ENCODE measurements at regions not wholly inside any gene's neighbourhood (a gene's known extent, or its start where the extent isn't known, plus 50 kb on each side); places are given as distances from the start of the nearest gene placed in this dataset.

DNA sequence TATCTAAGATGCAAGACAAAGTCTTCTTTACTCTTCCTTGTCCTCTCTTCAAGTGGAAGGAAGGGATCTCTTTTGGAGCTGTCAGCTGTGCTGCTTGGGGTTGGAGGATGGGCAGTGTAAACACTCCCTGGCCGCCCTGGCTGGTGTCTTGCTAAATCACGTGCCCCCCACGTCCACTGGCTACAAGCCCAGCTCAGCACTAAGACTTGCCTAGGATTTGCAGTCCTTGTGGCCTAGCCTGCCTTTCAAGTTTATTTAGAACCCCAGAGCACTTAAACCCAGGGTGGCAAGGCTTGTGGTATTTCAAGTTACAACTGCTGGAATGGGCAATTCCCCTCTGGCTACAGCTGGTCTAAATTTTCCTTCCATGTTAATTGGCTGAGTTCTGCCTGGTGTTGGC is 272.4 kb upstream of the MYO3A start:
- no peak for DNase-seq

DNA sequence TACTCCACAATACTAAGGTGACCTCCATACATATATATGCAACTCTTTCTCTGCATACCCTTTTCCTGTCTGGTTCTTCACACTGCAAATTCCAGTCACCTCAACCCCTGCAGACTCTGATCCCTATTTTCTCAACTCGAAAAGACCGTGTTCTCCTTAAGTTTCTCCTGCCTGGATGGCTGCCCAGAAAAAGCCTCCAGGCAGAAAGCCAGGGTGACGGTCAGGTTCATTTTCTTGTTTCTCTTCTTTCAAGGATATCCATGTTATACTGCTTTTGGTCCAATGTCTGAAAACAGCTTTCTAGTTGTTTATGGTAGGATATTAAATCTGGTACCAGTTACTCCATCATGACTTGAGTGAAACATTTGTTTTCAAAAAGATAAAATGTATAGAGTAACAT is 267.8 kb upstream of the MYO3A start:
- DNase-seq: no peak

DNA sequence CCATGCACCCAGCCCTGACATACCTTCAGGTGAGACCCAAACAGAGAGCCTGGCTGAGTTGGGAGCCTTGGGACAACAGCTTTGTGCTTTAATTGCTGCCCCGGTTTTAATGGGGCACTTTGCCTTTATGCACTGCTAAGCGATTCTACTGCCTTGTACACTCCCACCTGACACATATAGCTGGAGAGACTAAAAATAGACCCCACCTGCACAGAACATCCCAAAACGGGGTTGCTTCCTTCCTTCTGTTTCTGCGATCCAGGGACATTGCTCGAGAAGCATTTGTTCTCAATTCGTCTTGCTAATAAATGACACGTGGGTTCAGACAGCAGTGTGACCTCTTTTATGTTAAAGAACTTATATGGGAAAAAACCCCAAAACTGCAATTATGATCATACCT is 258.8 kb upstream of the MYO3A start:
- no peak for DNase-seq

DNA sequence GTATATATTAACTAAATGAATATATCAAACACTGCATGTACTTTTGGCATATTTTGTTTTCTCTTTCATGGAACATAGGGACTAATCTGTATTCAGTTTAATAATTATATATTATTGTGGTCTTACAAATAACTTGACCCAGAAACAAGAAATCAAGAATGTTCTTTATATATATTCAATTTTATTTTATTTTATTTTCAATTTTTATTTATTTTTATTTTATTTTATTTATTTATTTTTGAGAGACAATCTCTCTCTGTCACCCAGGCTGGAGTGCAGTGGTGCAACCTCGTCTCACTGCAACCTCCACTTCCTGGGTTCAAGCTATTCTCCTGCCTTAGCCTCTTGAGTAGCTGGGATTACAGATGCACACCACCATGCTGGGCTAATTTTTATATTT is 258.4 kb upstream of the MYO3A start:
- no peak for DNase-seq

DNA sequence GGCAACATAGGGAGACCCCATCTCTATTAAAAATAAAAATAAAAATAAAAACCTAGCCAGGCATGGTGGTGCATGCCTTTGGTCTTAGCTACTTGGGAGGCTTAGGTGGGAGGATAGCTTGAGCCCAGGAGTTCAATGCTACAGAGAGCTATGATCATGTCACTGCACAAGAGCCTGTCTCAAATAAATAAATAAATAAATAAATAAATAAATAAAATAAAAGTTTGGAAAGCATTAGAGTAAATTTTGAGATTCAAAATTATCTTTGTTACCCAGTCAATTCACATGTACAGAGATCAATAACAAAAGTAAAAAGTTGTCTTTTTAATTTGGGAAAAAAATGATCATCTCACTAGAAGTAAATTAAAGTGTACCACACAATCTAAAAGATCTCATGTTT is 255.8 kb upstream of the MYO3A start:
- no peak for DNase-seq

DNA sequence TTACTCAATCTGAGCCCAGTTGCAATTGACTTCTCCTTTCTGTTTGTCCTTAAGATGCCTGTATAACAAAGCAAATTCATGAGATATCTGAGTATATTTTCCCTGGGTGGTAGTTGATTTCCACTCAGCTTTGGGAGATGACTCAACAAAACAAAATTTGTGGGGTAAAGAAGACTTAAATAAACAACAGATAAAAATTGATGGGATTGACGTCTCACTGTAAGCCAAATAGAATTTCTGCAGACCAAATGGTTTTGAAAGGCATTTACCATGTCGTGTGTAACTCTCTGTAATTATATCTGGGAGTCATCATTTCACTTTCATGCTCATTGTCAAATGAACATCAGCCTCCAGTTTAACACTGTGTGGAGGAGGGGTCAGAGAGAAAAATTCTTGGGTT is 255.4 kb upstream of the MYO3A start:
- peak in 1 of 3 experiments; percentile 4 for DNase-seq

DNA sequence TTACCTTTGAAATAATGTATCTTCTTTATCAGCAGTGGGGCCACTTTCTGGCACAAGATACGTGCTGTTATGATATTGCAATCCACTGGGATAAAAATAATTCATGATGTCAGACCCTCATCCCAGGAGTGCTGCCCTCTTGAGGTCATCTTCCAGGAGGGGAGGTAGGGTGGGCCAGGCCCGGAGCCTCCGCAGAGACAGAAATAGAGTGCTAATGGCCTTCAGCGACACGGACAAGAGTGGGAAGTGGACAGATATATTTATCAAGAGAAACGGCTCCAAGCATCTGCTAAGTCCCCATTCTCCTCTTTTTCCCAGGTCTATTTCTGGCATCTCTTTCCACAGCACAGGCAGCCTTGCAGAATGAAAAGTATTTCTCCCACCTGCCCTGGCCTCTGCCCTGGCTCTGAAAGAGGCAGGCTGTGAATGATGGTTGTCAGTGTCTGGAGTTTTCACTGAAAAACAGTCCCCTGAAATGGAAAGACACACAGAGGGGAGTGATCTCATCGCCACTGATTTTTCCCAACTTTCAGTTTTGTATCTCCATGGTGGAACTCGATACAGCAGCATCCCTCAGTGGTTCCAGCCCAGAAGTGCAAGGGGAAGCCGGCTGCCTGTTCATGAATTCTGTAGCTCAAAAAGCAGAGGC is 251.7 kb upstream of the MYO3A start:
- peak in 2 of 3 experiments; percentile 2 to 56 for DNase-seq

DNA sequence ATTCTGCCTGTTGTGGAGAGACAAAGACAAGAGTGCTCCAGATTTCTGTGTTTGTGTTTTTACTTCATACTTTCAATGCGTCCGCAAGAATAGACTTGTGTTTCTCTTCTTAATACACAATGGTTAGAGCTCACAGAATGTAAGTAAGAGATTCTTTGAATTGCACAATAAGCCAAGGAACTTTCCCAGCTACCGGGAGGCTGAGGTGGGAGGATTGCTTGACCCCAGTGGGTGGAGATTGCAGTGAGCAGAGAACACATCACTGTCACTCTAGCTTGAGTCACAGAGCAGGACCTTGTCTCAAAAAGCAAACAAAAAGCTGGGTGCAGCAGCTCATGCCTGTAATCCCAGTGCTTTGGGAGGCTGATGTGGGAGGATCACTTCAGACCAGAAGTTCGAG is 250.7 kb upstream of the MYO3A start:
- no peak for DNase-seq

DNA sequence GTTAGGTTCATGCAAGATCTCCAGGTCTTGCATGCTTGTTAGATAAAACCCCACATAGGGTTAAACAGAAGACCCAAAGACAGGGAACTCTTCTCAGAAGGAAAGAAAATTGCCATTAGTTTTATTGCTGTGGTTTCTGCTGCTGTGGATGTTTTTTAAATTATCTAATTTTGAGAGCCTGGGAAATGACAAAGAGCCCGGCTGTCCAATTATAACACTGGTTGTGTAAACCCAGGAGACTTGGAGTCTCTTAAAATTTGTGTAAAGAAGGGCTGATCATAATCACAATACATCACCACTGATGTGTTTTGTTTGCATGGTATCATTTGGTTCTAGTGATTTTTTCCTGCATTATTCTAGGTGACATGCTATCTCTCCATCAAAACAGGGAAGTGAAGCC is 246.5 kb upstream of the MYO3A start:
- DNase-seq: no peak

DNA sequence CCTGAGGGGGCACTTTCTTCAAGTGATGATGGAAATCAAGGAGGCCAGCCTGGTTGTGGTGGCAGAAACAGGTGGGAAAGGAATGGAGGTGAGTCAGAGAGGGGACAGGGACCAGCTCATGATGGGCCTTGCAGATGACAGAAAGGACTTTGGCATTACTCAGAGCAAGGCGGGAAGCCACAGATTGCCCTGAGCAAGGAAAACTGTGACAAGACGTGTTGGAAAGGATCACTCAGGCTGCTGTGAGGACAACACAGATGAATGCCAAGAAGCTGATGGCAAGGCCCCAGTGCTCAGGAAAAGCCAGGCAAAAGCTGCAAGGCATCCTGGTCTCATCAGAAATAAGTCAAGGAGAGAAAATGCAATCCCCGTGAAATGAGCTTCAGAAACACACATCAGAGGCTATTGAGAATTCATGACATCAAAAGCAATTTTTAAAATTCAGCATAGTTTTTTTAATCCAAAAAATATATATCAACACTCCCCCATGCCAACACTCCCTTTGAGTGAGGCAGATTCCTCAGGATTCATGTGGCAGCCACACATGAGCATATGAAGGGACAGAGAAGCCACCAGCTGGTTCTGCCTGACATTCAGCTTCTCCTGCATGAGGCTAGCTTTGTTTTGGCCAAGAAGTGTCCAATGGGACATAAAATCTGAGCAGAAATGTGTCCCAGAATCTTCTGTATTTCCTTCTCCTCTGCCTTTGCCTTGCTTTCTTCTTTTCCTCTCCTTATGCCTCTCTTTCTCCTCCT is 244.5 kb upstream of the MYO3A start:
- DNase-seq: no peak

DNA sequence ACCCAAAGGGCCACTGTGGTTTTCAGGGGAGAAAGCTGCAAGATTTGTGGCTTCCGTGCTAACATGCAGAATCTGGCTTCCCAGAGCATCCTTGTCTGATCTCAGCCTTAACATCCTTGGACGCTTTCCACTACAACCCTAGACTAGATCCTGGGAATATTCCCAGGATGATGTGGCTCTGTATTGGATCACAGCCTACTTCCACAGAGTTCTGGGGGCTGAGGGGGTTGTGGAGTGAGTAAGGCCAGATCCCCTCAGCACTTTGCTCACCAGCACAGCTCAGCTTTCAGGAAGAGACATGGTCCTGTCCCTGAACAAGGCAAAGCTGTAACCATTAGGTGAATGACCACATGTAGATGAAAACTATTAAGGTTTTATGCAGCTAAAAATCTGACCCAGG is 241.3 kb upstream of the MYO3A start:
- no peak for DNase-seq

DNA sequence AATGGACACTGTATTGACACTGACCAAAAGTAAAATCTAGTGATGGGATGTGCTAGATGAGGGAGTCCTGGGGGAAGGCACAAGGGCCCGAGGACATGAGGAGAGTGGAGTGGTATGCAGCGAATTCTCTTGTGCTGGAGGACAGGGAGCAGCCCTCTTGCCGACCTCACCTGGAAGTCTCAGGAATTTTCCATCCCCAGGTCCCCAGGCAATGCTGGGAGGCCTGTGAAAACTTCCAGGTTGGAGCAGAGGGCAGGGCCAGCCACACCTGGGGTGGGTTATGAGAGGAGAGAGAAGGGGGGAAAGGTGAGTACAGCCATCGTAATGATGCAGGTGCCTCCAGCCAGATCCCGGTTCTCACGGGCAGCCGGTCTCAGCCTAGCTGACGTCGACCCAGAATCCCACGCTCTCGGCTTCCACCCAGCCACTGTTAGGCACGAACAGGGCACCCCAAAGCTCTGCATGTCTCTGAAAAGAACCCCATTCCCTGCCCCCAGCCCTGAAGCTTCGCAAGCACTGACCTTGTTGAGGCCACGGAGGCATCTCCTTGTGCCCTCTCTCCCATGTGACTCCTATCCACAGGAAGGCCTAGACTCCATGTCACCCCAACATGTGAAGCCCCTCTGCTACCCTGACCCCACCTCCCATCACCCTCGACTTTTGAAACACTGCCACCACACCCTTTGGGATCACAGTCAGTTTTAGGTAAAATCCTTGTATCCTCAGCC is 239.7 kb upstream of the MYO3A start:
- DNase-seq: no peak

DNA sequence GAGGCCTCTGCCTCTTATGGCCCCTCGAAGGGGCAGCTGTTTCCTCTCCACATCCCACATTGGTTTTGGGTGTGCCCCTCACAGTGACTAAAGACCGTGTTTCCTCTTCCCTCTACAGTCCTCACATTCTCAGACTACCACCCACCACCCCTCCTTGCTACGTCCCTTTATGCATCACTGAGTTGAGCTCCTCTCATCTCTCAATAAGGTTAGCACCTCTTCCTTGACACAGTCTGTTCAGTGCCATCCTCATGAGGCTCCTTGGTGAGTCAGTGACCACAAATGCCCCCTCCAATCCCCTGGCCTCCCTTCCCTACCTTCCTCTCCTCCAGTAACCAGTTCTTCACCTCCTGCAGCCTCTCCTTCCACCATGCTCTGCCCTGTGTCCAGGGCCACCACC is 239.1 kb upstream of the MYO3A start:
- no peak for DNase-seq

DNA sequence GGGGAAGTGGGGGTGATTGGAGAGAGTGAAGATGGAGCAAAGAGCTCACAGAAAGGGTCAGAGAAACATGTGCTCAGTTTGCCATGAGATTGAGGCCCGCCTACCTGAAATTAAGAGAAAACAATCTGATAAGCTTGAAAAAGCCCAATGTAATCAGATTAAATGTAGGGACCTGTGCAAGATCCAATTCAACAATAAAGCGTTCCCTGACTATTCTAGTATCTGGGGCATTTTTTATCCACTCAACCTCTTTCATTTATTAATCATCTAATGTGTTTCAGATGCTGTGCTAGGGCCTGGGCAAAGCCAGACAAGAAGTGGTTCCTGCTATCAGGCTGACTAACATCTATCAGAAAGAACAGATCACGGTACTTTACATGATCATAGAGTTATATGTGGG is 238.4 kb upstream of the MYO3A start:
- DNase-seq: no peak

DNA sequence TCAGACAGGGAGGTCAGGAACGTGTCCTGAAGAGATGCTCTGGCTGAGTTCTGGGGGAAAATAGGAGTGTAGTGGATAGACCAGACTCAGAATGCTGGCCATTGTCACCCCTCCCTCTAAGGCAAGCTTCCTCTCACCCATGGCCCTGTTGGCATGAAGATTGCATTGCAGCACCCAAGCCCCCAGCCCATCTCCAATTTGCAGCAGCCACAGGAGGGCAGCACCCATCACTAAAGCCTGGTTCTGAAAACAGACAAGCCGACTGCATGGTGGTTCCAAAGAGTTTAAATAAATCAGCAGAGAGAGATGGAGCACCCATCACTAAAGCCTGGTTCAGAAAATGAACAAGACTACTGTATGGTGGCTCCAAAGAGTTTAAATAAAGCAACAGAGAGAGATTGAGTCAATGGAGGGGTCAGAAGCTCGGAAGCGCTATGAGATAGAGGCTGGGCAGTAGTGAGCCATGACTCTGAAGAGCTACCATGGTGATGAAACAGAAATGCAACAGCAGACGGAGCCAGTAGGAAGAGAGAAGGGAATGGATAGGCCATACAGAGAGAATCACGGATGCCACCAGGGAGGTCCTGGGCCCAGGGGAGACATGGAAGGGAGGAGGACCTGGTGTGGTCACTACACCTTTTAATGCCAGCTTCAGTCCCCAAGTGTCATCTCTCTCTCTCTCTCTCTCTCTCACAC is 237.9 kb upstream of the MYO3A start:
- no peak for DNase-seq

DNA sequence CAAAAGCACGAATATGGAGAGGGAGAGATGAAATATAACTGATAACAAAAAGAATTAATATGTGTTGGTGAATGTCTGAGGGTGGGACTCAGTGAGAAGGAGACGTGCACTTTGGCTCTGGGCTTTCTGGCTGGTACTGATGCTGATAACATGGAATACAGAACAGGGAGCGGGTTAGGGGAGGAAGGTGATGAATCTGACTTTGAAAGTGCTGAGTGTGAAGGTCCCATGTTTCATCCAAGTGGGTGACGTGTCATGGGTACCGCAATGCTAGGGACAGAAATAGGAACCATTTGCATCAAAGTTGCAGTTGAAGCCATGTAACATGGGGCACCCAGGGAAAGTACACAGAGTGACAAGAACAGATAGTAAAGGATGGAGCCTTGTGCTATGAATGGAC is 236.6 kb upstream of the MYO3A start:
- DNase-seq: no peak

DNA sequence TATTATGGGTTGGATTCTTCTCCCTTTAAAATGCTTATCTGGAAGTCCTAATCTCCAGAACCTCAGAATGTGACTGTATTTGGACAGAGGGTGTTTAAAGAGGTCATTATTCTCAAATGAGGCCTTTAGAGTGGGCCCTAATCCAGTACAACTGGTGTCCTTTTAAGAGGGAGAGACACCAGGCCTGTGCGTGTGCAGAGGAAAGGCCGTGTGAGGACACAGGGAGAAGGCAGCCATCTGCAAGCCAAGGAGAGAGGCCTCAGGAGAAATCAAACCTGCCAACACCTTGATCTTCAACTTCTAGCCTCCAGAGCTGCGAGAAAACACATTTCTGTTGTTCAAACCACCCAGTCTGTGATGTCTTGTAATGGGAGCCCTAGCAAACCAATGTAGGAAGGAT is 235.4 kb upstream of the MYO3A start:
- no peak for DNase-seq

DNA sequence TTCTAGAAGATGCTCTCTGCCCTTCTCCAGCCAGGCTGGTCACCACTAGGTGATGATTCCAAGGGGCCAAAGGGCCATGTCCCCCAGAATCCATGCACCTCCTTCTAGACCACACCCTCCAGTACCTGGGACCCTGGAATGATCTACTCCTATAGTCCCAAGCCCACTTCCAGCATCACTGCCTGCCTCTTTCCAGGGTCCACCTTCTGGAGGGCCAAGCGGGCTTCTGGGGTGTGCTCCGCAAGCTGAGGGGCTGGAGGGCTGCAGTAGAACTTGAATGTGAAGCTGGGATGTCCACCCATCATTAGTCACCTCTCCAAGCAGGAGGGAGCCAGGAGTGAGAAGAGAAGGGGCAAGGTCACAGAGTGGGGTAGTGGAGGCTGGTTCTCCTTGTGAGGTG is 234.4 kb upstream of the MYO3A start:
- no peak for DNase-seq

DNA sequence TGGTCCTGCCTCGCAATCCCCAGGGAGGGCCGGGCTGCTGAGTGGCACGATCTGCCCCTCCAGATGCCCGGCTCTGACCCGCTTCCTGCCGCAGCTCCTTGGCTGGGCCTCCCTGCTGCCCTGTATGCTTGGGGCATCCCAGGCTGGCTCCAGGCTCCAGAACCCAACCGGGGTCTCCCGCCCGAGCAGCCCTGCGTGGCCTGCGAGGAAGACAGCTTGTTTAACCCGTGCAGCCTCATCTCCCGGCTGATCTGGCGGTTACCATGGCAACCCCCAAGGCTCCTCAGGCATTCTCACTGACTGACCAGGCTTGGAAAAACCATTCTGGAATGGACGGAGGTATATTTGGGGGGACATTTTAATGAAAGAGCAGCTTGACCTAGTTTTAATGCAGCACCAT is 232.4 kb upstream of the MYO3A start:
- DNase-seq: peak in 1 of 3 experiments; percentile 11

DNA sequence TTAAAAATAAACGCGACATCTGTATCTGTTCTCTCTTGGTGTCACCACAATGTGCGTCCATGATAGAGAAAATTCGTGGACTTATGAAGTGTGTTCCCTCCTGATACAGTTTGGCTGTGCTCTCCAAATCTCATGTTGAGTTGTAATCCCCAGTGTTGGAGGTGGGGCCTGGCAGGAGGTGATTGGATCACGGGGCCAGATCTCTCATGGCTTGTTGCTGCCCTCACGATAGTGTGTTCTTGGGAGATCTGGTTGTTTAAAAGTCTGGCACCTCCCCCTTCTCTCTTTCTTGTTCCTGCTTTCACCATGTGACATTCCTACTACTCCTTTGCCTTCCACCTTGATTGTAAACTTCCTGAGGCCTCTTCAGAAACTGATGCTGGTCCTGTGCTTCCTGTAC is 229.4 kb upstream of the MYO3A start:
- DNase-seq: no peak

DNA sequence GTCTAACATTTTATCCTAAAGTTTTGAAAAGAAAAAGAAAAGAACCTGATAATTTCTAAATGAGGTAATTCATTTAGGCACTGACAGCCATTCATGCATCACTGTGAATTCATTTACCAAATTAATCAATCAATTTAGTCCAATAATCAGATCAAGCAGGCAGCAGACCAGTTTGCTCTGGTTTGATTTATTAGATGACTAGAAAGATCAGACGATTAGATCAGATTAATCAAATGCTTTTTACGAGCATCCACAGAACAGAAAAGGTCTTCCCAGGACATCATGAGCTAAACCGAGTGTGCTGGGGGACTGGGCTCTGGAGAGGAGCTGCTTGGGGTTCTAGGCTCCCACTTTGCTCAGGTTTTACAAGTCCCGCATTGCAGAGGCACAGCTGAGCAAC is 226.5 kb upstream of the MYO3A start:
- DNase-seq: no peak

DNA sequence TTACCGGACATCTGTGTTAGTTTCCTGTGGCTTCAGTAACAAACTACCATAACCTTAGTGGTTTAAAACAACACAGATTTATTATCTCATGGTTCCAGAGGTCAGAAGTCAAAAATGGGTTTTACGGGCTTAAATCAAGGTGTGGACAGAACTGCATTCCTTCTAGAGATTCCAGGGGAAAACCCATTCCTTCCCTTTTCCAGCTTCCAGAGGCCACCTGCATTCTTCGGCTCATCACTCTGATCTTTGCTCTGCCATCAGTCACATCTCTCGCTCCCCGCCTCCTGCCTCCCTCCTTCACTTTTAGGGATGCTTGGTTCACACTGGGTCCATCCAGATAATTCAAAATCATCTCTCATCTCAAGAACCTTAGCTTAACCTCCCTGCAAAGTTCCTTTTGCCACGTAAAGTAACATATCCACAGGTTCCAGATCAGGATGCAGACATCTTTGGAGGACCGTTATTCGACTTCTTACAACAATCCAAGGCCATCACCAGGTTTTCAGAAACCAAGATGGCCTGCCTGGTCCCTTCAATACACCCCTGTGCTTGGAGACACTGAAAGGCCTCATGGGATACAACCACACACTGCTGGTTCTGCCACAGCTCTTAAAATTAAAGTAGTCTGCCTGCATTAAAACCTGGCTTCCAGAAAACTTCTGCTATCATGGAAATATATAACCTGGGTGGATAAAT is 225.9 kb upstream of the MYO3A start:
- no peak for DNase-seq

DNA sequence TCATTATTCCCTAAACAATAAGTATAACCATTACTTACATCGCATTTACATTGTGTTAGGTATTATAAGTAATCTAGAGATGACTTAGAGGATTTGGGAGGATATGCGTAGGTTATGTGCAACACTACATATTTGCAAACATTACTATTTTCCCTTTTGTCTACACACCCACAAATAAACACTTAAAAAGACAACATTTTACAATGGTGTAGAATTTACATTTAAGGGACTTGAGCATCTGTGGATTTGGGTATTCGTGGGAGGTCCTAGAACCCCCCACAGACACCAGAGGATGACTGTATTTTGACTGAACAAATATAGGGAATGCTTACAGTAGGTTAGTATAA is 220.2 kb upstream of the MYO3A start:
- DNase-seq: no peak
